Hematopoietic multipotent progenitor cell treated with erythropoietin and hydrocortisone succinate and interleukin-3 and kit ligand, for 4 days (in vitro differentiated cells): ENCODE measurements at regions not wholly inside any gene's neighbourhood (a gene's known extent, or its start where the extent isn't known, plus 50 kb on each side); places are given as distances from the start of the nearest gene placed in this dataset.
A peak's percentile ranks its signal among the peaks of the same experiment; 100 is the strongest.
"Not testable (repeated sequence)": the region's sequence is repeated elsewhere in the genome, so short reads cannot be mapped to it uniquely, and the experiment has no call there.

ENCODE experiments used
- DNase-seq: peaks from one replicate; pipeline ENCODE4 v3.0.0-alpha.2; 2015

DNA sequence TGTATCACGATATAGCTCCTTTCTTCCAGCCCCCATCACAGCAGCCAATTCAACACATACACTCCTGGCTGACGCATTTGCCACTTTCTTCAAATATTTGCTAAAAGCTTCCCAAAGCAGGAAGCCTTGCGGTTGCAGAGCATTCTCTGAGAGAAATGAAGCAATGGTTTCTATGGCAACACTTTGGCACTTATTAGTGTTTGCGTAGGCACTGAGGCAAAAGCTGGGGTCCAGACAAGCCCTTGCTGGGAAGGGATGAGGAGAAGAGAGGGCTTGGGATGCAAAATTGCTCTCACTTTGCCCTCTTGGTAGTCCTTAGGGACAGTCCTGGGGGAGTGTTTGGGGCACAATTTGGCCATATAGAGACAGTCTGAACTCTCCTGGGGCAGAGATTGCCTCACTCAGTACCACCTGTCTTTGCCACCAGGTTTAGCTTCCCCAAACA is 55.0 kb upstream of the PAK3 start:
- peak; percentile 43 for DNase-seq

GRCh38 chrX:111040377-111041017 is 55.5 kb upstream of the PAK3 start:
- no peak for DNase-seq

DNA sequence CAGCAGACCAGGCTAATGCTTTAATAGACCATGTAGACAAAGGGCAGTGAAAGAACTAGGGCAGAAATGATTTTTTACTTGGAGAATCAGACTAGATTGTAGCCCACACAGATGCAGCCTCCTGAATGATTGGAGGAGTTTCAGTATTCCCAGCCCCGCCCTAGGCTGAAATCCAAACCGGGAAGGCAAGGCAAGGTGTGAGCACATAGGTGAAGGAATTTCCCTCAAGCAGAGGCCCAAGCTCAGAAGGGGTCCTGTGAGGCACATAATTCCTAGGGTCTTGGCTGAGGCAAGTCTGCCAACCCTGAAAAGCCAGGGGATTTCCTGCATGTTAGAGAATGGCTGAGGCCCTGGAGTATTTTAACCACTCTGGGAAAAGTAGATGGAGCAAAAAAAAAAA is 56.4 kb upstream of the PAK3 start:
- no peak for DNase-seq

GRCh38 chrX:111035991-111036390 is 60.0 kb upstream of the PAK3 start:
- DNase-seq, result no peak

GRCh38 chrX:111035256-111035655 is 60.7 kb upstream of the PAK3 start:
- DNase-seq, result no peak

GRCh38 chrX:111022998-111023397 is 73.0 kb upstream of the PAK3 start:
- not testable (repeated sequence) for DNase-seq

DNA sequence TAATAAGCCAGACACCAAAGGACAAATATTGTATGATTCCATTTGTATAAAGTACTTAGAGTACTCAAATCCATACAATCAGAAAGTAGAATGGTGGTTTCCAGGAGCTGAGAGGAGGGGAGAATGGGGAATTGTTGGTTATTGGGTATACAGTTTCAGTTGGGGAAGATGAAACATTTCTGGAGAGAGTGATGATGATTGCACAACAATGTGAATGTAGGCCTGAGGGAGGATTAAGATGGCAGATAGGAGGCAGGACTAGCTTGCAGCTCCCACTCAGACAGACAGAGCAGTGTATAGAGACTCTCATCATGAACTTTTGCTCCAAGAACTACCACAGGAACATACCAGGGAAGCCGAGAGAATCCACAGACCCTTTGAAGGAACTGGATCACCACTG is 75.7 kb upstream of the PAK3 start:
- DNase-seq, result no peak

GRCh38 chrX:111013778-111014455 is 82.1 kb upstream of the PAK3 start:
- no peak for DNase-seq

DNA sequence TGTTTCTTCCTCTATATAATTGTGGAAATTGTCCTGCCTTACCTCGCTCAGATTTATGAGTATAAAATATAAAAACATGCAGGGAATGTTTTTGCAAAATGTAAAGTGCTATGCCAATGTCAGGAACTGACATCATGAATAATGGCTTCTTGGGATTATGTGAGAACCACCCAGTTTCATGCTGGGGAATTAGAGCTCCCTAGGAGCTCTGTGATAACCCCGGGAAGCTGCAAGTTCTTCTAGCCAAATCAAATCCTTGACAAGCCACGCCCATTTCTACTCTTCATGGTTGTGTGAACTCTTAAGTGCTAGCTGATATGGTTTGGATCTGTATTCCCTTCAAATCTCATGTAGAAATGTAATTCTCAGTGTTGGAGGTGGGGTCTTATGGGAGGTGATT is 85.9 kb upstream of the PAK3 start:
- no peak for DNase-seq

- no peak for DNase-seq
Measured at GRCh38 chrX:111009256-111009655, 86.7 kb upstream of the PAK3 start.

- DNase-seq, result no peak
Measured at GRCh38 chrX:111008126-111008525, 87.9 kb upstream of the PAK3 start.

GRCh38 chrX:111007238-111007637 is 88.8 kb upstream of the PAK3 start:
- no peak for DNase-seq

- DNase-seq, result peak; percentile 29
Measured at GRCh38 chrX:111006116-111006515, 89.9 kb upstream of the PAK3 start.

DNA sequence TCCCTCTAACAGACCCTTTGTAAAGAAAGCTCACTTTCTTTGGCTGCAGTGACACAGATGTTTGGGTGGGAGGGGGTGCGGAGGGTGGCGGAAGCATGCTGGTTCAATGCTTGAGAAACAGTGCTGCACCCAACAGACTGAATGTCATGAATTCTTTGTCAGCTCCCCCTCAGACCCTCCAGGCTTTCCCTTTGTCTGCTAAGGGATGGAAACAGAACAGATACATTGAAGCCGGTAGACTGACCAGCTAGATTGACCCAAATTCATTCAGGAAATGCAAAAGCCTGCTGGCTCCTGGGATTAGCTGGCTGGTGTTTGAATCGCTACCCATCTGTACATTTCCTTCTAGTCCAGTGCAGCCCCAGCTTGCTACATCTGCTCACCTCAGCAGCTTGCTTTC is 90.8 kb upstream of the PAK3 start:
- DNase-seq, result no peak

DNA sequence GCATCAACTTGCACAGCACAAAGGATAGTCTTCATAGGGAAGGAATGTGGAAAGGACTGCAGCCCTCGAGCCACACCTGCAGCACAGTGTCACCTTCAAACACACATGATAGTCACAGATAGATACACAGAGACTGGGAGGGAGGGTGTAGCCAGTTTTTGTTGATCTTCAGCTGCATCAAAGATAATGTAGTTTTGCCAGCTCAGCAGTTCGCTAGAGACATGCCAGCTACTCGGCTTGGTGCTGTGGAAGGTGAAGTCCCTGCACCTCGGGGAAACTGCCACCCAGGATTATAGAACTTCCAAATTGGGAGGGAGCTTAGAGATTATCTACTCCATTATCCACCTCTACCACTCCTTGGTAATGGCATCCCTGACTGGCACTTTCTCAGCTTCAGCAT is 92.9 kb upstream of the PAK3 start:
- DNase-seq, result no peak

GRCh38 chrX:110992611-110993010 is 103.4 kb upstream of the PAK3 start:
- DNase-seq, result peak; percentile 40

DNA sequence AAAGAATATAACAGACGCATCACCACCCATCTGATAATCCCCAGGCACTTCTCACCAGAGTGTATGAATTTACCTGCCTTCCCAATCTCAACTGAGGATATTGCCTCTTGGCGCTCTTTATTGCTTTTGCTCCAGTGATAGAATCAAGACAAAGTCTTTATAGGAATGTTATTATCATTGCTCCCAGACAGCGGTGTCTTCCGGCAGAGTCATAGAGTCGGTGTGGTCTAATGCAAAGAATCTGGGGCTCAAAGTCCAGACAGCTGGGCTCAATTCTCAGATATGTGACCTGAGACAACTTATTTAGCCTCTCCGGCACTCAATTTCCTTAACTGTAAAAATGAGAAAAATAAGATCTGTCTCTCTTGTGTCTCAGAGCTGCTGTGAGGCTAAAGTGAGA is 106.1 kb upstream of the PAK3 start:
- no peak for DNase-seq

DNA sequence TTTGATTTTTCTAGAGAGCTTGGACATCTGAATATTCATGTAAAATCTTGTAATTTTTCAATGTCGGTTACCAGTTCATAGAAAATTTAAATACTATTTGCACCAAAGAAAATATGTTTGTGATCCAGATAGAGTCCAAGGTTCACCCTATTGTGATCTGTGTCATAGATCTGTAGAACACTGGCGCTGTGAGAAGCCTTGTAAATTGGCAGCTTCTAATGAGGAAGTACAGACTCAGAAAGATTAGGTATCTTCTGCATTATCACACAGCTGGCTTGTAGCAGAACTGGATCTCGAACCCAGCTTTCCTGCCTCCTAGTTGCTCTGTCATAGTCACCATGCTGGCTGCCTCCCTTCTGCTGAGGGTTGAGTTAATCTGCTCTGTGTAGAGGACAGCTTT is 106.5 kb upstream of the PAK3 start:
- no peak for DNase-seq

- peak; percentile 11 for DNase-seq
Measured at GRCh38 chrX:110987292-110987691, 108.7 kb upstream of the PAK3 start.

DNA sequence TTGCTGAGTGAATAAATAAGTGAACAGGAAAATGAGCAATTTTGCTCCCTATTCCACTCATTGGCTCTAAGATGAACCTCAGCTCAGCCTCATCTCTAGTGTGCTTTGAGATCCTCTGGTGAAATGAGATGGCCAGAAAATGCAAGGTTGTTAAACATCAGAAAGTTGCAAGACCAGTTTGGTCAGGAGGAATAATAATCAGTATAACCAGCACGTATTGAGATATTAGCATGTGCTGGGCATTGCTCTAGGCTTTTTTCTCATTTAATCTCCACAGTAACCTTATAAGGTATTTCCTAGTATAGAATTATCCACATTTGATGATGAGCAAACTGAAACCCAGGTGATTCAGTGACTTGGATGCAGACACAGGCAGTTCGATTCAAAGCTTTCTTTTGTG is 110.5 kb upstream of the PAK3 start:
- no peak for DNase-seq

GRCh38 chrX:110983024-110983423 is 113.0 kb upstream of the PAK3 start:
- no peak for DNase-seq

DNA sequence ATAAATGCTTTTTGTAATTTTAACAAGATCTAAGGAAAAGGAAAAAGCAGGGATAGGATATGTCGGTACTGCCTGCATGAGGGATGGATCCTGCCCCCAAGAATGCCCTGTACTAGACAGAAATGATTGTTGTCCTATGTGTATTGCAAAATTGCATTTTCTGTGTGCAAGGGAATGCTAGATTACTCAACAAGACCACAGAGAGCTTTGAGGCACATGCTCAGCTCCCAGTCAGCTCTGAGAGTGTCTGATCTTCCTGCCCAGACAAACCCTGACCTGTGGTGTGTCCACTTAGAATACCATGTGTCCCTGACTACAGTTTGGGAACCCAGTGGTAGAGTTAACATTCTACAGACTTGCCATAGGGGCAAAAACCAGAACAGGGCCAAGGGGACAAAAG is 129.2 kb upstream of the PAK3 start:
- peak; percentile 2 for DNase-seq

DNA sequence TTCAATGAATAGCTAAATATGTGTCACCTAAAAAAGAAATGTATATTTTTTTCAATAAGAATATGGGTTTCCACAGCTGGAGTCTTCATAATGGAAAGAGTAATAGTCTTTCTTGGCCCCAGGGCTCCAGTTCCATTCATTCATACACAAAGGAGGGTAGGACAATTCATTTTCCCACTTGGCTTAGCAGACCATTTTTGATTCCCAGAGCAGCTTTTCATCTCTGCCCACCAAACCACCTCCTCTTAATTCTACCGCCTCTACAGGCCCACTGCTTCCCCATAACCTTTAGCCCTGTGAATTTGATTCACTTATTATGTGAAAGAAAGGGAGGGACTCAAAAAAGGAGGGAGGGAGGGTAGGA is 129.9 kb upstream of the PAK3 start:
- no peak for DNase-seq

GRCh38 chrX:110965409-110966090 is 130.4 kb upstream of the PAK3 start:
- DNase-seq, result peak; percentile 1
